Gastrocnemius medialis (tissue), 4 donors: ENCODE measurements at regions not wholly inside any gene's neighbourhood (a gene's known extent, or its start where the extent isn't known, plus 50 kb on each side); places are given as distances from the start of the nearest gene placed in this dataset.

Experiments
- POLR2A ChIP-seq, 2 donors: fragments of 450-650 bp; IDR thresholded peaks; one replicate each; pipeline ENCODE4 v1.6.1; 2017; ENCODE audit warnings: antibody characterized with exemption in 2 of 2, mild to moderate bottlenecking in 2 of 2, moderate library complexity in 2 of 2
- TF ChIP-seq, protein P1 (sequence below), 5 experiments: fragments of 450-650 bp in 3 of 5; fragments of 200-600 bp in 2 of 5; sonication (generic) in 2 of 5; IDR thresholded peaks in 4 of 5; conservative IDR thresholded peaks in 1 of 5; 1 replicate in 4 of 5; 2 replicates in 1 of 5; pipeline ENCODE4 v1.5.1; 2016 to 2019; ENCODE audit warnings: antibody characterized with exemption in 5 of 5, mild to moderate bottlenecking in 3 of 5, moderate library complexity in 3 of 5

GRCh38 chr1:198462365-198463019 lies 78.0 kb downstream of the ATP6V1G3 start:
- TF ChIP-seq, protein P1, sequence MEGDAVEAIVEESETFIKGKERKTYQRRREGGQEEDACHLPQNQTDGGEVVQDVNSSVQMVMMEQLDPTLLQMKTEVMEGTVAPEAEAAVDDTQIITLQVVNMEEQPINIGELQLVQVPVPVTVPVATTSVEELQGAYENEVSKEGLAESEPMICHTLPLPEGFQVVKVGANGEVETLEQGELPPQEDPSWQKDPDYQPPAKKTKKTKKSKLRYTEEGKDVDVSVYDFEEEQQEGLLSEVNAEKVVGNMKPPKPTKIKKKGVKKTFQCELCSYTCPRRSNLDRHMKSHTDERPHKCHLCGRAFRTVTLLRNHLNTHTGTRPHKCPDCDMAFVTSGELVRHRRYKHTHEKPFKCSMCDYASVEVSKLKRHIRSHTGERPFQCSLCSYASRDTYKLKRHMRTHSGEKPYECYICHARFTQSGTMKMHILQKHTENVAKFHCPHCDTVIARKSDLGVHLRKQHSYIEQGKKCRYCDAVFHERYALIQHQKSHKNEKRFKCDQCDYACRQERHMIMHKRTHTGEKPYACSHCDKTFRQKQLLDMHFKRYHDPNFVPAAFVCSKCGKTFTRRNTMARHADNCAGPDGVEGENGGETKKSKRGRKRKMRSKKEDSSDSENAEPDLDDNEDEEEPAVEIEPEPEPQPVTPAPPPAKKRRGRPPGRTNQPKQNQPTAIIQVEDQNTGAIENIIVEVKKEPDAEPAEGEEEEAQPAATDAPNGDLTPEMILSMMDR (IDR thresholded peaks at IDR 0.05 in 4 of 5, conservative IDR thresholded peaks at IDR 0.05 in 1 of 5): no peak
- TF ChIP-seq POLR2A (IDR thresholded peaks at IDR 0.05): no peak
